A549 (cell line): ENCODE measurements at regions not wholly inside any gene's neighbourhood (a gene's known extent, or its start where the extent isn't known, plus 50 kb on each side); places are given as distances from the start of the nearest gene placed in this dataset.

ENCODE experiments used
- ATAC-seq, 2 experiments: fragments of 200-7000 bp in 1 of 2; fragments of >200 bp in 1 of 2; cut with Nextera tagmentation in 1 of 2; cut with Tn5 transposase in 1 of 2; 3 replicates each; pipeline versions ENCODE4 v1.8.0 to v1.9.1; 2018 to 2020; ENCODE audit warnings: mild to moderate bottlenecking in 1 of 2, moderate library complexity in 1 of 2
- CTCF ChIA-PET: fragments of 300-600 bp; sonication (Branson Sonifier 250); formaldehyde crosslinking; extraction: SDS; loops from one replicate; lab custom pipeline; 2021; ENCODE audit warnings: antibody characterized with exemption, inconsistent platforms; lab: Yijun Ruan, JAX
- POLR2A ChIA-PET: fragments of 350-600 bp; formaldehyde crosslinking; extraction: SDS; loops from one replicate; lab custom pipeline; 2021; ENCODE audit warnings: antibody characterized with exemption, inconsistent platforms; lab: Yijun Ruan, JAX
- DNase-seq, 2 experiments: peaks; one replicate each; pipeline versions ENCODE4 v3.0.0 to v3.0.0-alpha.2; 2011 to 2016; ENCODE audit warnings: low read depth in 1 of 2, low spot score in 1 of 2
- FAIRE-seq: peaks from 2 replicates; lab custom pipeline; 2011; peaks lifted over from hg19 to GRCh38; lab: Jason Lieb, UNC
- H3K27ac ChIP-seq, 2 experiments: fragments of >200 bp; sonication (Bioruptor Twin); formaldehyde crosslinking; 3 replicates each; pipeline ENCODE4 v1.5.1; 2016 to 2017
- H3K4me1 ChIP-seq: fragments of >200 bp; sonication (Bioruptor Twin); formaldehyde crosslinking; 3 replicates; pipeline ENCODE4 v1.6.1; 2016
- H3K4me2 ChIP-seq: fragments of >200 bp; sonication (Bioruptor Twin); formaldehyde crosslinking; 3 replicates; pipeline ENCODE4 v1.6.1; 2016
- H3K4me3 ChIP-seq: fragments of >200 bp; sonication (Bioruptor Twin); formaldehyde crosslinking; 3 replicates; pipeline ENCODE4 v1.5.1; 2016
- H3K9me3 ChIP-seq: fragments of >200 bp; sonication (Bioruptor Twin); formaldehyde crosslinking; 3 replicates; pipeline ENCODE4 v1.6.1; 2016
- ATOH8 ChIP-seq: fragments of 250-450 bp; sonication (Bioruptor Pico); IDR thresholded peaks from 2 replicates; pipeline ENCODE4 v1.5.0; 2020; ENCODE audit warnings: low read depth, mild to moderate bottlenecking, moderate library complexity
- CBX8 ChIP-seq: fragments of 200-600 bp; sonication (generic); IDR thresholded peaks from 2 replicates; pipeline ENCODE4 v1.6.1; 2016
- CEBPB ChIP-seq, 2 experiments: fragments of >200 bp in 1 of 2; sonication (Bioruptor Twin) in 1 of 2; formaldehyde crosslinking in 1 of 2; IDR thresholded peaks; 2 replicates each; pipeline ENCODE4 v1.6.1; 2012 to 2016
- CHD2 ChIP-seq: fragments of 150-350 bp; IDR thresholded peaks from 2 replicates; pipeline ENCODE4 v1.6.1; 2014; ENCODE audit warnings: low read length; ENCODE audit not compliant: partially characterized antibody
- CHD4 ChIP-seq: fragments of 200-600 bp; sonication (generic); IDR thresholded peaks from 2 replicates; pipeline ENCODE4 v1.6.1; 2016; ENCODE audit warnings: antibody characterized with exemption, mild to moderate bottlenecking, borderline replicate concordance
- E2F6 ChIP-seq: IDR thresholded peaks from 2 replicates; pipeline ENCODE4 v1.6.1; 2012; ENCODE audit warnings: low read depth, borderline replicate concordance
- EHF ChIP-seq: fragments of 250-450 bp; sonication (Bioruptor Pico); IDR thresholded peaks from 2 replicates; pipeline ENCODE4 v1.5.0; 2020; ENCODE audit warnings: mild to moderate bottlenecking
- EP300 ChIP-seq, 2 experiments: fragments of >200 bp; sonication (Bioruptor Twin); formaldehyde crosslinking; IDR thresholded peaks; 2 replicates in 1 of 2; 3 replicates in 1 of 2; pipeline ENCODE4 v1.6.1; 2016 to 2017
- FOSB ChIP-seq: fragments of 250-450 bp; sonication (Bioruptor Pico); IDR thresholded peaks from 2 replicates; pipeline ENCODE4 v1.5.0; 2020; ENCODE audit warnings: mild to moderate bottlenecking, moderate library complexity
- FOSL2 ChIP-seq, 2 experiments: fragments of 450-650 bp in 1 of 2; fragments of >200 bp in 1 of 2; sonication (Bioruptor Twin) in 1 of 2; formaldehyde crosslinking; IDR thresholded peaks; 2 replicates each; pipeline versions ENCODE4 v1.5.0 to v1.6.1; 2016 to 2020; ENCODE audit warnings: mild to moderate bottlenecking in 1 of 2, moderate library complexity in 1 of 2
- FOXS1 ChIP-seq: fragments of 250-450 bp; sonication (Bioruptor Pico); IDR thresholded peaks from 2 replicates; pipeline ENCODE4 v1.5.0; 2020; ENCODE audit warnings: mild to moderate bottlenecking, moderate library complexity
- GATA3 ChIP-seq: IDR thresholded peaks from 2 replicates; pipeline ENCODE4 v1.6.1; 2012; ENCODE audit warnings: borderline replicate concordance
- HEYL ChIP-seq: fragments of 250-450 bp; sonication (Bioruptor Pico); IDR thresholded peaks from 2 replicates; pipeline ENCODE4 v1.8.0; 2021; ENCODE audit warnings: mild to moderate bottlenecking, moderate library complexity
- HMGXB4 ChIP-seq: fragments of 250-450 bp; sonication (Bioruptor Pico); IDR thresholded peaks from 2 replicates; pipeline ENCODE4 v1.5.0; 2021; ENCODE audit warnings: mild to moderate bottlenecking, moderate library complexity, borderline replicate concordance
- HOXA7 ChIP-seq: fragments of 250-450 bp; sonication (Bioruptor Pico); IDR thresholded peaks from 2 replicates; pipeline ENCODE4 v1.5.0; 2020; ENCODE audit warnings: mild to moderate bottlenecking, moderate library complexity
- HOXB5 ChIP-seq: fragments of 250-450 bp; sonication (Bioruptor Pico); IDR thresholded peaks from 2 replicates; pipeline ENCODE4 v1.5.0; 2020; ENCODE audit warnings: mild to moderate bottlenecking, moderate library complexity
- JUN ChIP-seq, 2 experiments: fragments of >200 bp; sonication (Bioruptor Twin); formaldehyde crosslinking; IDR thresholded peaks; 2 replicates in 1 of 2; 3 replicates in 1 of 2; pipeline ENCODE4 v1.6.1; 2016 to 2017
- JUNB ChIP-seq: fragments of >200 bp; sonication (Bioruptor Twin); formaldehyde crosslinking; IDR thresholded peaks from 2 replicates; pipeline ENCODE4 v1.6.1; 2016
- KDM5A ChIP-seq: fragments of 200-600 bp; sonication (generic); IDR thresholded peaks from 2 replicates; pipeline ENCODE4 v1.6.1; 2016; ENCODE audit warnings: antibody characterized with exemption, mild to moderate bottlenecking
- MAFK ChIP-seq: fragments of 450-650 bp; IDR thresholded peaks from 2 replicates; pipeline ENCODE4 v1.6.1; 2014; ENCODE audit not compliant: partially characterized antibody
- MYC ChIP-seq: IDR thresholded peaks from 2 replicates; pipeline ENCODE4 v1.6.1; 2012; ENCODE audit warnings: mild to moderate bottlenecking, inconsistent platforms, low read length, improper control_type of control experiment, borderline replicate concordance
- NPAS2 ChIP-seq: fragments of 250-450 bp; sonication (Bioruptor Pico); IDR thresholded peaks from 2 replicates; pipeline ENCODE4 v1.8.0; 2022; ENCODE audit warnings: mild to moderate bottlenecking, moderate library complexity, borderline replicate concordance
- POLR2A ChIP-seq: IDR thresholded peaks from 2 replicates; pipeline ENCODE4 v1.6.1; 2012; ENCODE audit warnings: mild to moderate bottlenecking, low read length
- RARB ChIP-seq: fragments of 250-450 bp; sonication (Bioruptor Pico); IDR thresholded peaks from 2 replicates; pipeline ENCODE4 v1.8.0; 2021; ENCODE audit warnings: mild to moderate bottlenecking, moderate library complexity
- RCOR1 ChIP-seq: fragments of 150-350 bp; IDR thresholded peaks from 2 replicates; pipeline ENCODE4 v1.6.1; 2014; ENCODE audit warnings: antibody characterized with exemption, low read length, low read depth
- REST ChIP-seq: fragments of 200-600 bp; sonication (generic); IDR thresholded peaks from 2 replicates; pipeline ENCODE4 v1.6.1; 2016; ENCODE audit warnings: antibody characterized with exemption, mild to moderate bottlenecking, moderate library complexity
- RFX5 ChIP-seq: fragments of 450-650 bp; IDR thresholded peaks from 2 replicates; pipeline ENCODE4 v1.7.1; 2014; ENCODE audit warnings: antibody characterized with exemption, mild to moderate bottlenecking, moderate library complexity
- SREBF2 ChIP-seq: fragments of 450-650 bp; IDR thresholded peaks from 2 replicates; pipeline ENCODE4 v1.6.1; 2014; ENCODE audit warnings: mild to moderate bottlenecking, moderate library complexity
- ZC3H11A ChIP-seq: fragments of 450-650 bp; IDR thresholded peaks from 2 replicates; pipeline ENCODE4 v1.6.1; 2014; ENCODE audit warnings: antibody characterized with exemption, mild to moderate bottlenecking
- WGBS: methylation state at CpG from one replicate; pipeline ENCODE4 v1.1.6; 2017; ENCODE audit errors: missing lambda C conversion rate; 5-methylcytosine and 5-hydroxymethylcytosine counted together

- TF ChIP-seq ZC3H11A: no peak
- TF ChIP-seq FOSB (CRISPR knock-in tag): no peak
- no peak for TF ChIP-seq CHD2
- TF ChIP-seq JUN (IDR thresholded peaks at IDR 0.05): no peak
- TF ChIP-seq JUNB: no peak
- no peak for TF ChIP-seq REST
- TF ChIP-seq RCOR1: no peak
- no peak for TF ChIP-seq E2F6
- WGBS: 71% methylated on average over 8 of the region's 8 CpGs
- Histone ChIP-seq H3K4me2 (no peak overlapping the region), H3K4me3 (no peak overlapping the region), H3K9me3 (no peaks in the 10 kb centered on the region), H3K27ac (no peak overlapping the region), H3K4me1 (no peaks in the 10 kb centered on the region)
- POLR2A ChIA-PET: no interaction called here
- no peak for ATAC-seq
- CTCF ChIA-PET: no interaction called here
- FAIRE-seq: no peak
- no peak for DNase-seq
These were observed 154.1 kb upstream of the PELI2 start for GRCh38 chr14:55964091-55964490.

- Histone ChIP-seq H3K4me1 (no peaks in the 10 kb centered on the region), H3K9me3 (no peaks in the 10 kb centered on the region), H3K27ac (no peak overlapping the region), H3K4me3 (no peak overlapping the region), H3K4me2 (no peak overlapping the region)
- POLR2A ChIA-PET: no interaction called here
- ATAC-seq (no peak), FAIRE-seq (no peak), DNase-seq (no peak)
- 66% methylated on average over 3 of the region's 3 CpGs for WGBS
- TF ChIP-seq CEBPB (IDR thresholded peaks at IDR 0.05) (no peak), HMGXB4 (CRISPR knock-in tag) (no peak), SREBF2 (no peak), RARB (no peak), FOXS1 (CRISPR knock-in tag) (no peak), KDM5A (no peak), MYC (no peak), NPAS2 (no peak), E2F6 (no peak), HEYL (no peak), CHD2 (no peak)
- CTCF ChIA-PET: no interaction called here
These were observed 153.4 kb upstream of the PELI2 start for GRCh38 chr14:55964821-55965220.

GRCh38 chr14:55965851-55966250 is 152.4 kb upstream of the PELI2 start:
- WGBS: 44% methylated on average over 2 of the region's 2 CpGs
- ATAC-seq (no peak), FAIRE-seq (no peak), DNase-seq (no peak)
- ChIA-PET POLR2A (no interaction called here), CTCF (no interaction called here)
- Histone ChIP-seq H3K4me2 (no peak overlapping the region), H3K27ac (no peak overlapping the region), H3K4me3 (no peak overlapping the region), H3K9me3 (no peaks in the 10 kb centered on the region), H3K4me1 (no peaks in the 10 kb centered on the region)
- no peak for TF ChIP-seq CHD4
- no peak for TF ChIP-seq SREBF2
- no peak for TF ChIP-seq HOXB5
- no peak for TF ChIP-seq CBX8
- no peak for TF ChIP-seq NPAS2
- no peak for TF ChIP-seq EP300 (IDR thresholded peaks at IDR 0.05)
- TF ChIP-seq RFX5: no peak
- no peak for TF ChIP-seq FOSL2 (IDR thresholded peaks at IDR 0.05)
- TF ChIP-seq FOSL2 (CRISPR knock-in tag; IDR thresholded peaks at IDR 0.05): no peak
- TF ChIP-seq MYC: no peak
- TF ChIP-seq E2F6: no peak
- TF ChIP-seq MAFK: no peak
- TF ChIP-seq EHF (CRISPR knock-in tag): no peak
- TF ChIP-seq ATOH8 (CRISPR knock-in tag): no peak
- no peak for TF ChIP-seq POLR2A
- TF ChIP-seq GATA3: no peak
- TF ChIP-seq HOXA7 (CRISPR knock-in tag): no peak
